Fibroblast of lung (primary cell): ENCODE measurements at regions not wholly inside any gene's neighbourhood (a gene's known extent, or its start where the extent isn't known, plus 50 kb on each side); places are given as distances from the start of the nearest gene placed in this dataset.

Experiments
- EZH2 ChIP-seq: IDR thresholded peaks from 2 replicates; pipeline ENCODE4 v1.5.1; 2012; ENCODE audit warnings: low read length, control low read depth, mild to moderate bottlenecking; ENCODE audit errors: missing control alignments
- TF ChIP-seq, protein P1 (sequence below), 2 donors: IDR thresholded peaks in 1 of 2; conservative IDR thresholded peaks in 1 of 2; 1 replicate in 1 of 2; 2 replicates in 1 of 2; pipeline ENCODE4 v1.5.1; 2011 to 2012; ENCODE audit warnings: low read length in 2 of 2, control low read depth in 1 of 2, inconsistent platforms in 1 of 2, low read depth in 1 of 2, mild to moderate bottlenecking in 1 of 2

DNA sequence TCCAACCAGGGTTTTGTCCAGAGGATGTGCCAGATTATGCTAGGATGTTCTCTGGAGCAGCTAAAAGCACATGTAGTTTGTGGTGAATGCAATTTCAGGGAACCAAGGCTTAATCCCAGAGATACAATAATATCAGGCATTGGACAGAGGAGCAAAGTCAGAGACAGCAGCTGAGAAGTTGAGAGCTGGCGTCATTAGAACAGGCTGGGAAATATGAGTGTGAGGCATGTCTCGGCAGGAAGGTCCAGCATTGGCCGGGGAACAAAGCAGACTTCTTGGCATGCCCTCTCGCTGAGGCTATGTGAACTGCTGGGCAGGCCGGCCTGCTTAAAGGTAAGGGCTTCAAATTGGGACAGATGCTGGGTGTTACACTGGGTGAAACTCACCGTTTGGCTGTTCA lies 125.4 kb downstream of the CAND1 start:
- TF ChIP-seq, protein P1, sequence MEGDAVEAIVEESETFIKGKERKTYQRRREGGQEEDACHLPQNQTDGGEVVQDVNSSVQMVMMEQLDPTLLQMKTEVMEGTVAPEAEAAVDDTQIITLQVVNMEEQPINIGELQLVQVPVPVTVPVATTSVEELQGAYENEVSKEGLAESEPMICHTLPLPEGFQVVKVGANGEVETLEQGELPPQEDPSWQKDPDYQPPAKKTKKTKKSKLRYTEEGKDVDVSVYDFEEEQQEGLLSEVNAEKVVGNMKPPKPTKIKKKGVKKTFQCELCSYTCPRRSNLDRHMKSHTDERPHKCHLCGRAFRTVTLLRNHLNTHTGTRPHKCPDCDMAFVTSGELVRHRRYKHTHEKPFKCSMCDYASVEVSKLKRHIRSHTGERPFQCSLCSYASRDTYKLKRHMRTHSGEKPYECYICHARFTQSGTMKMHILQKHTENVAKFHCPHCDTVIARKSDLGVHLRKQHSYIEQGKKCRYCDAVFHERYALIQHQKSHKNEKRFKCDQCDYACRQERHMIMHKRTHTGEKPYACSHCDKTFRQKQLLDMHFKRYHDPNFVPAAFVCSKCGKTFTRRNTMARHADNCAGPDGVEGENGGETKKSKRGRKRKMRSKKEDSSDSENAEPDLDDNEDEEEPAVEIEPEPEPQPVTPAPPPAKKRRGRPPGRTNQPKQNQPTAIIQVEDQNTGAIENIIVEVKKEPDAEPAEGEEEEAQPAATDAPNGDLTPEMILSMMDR (conservative IDR thresholded peaks at IDR 0.05 in 1 of 2, IDR thresholded peaks at IDR 0.05 in 1 of 2; ENCODE audit: low read depth in 1 of 2, low read length in 2 of 2) = peak; percentile 13 to 26
- no peak for TF ChIP-seq EZH2
